ENCODE measurements at regions not wholly inside any gene's neighbourhood (a gene's known extent, or its start where the extent isn't known, plus 50 kb on each side); places are given as distances from the start of the nearest gene placed in this dataset.

GRCh38 chr21:18940791-18941190 lies 537.2 kb upstream of the TMPRSS15 start:
- no peak for TF ChIP-seq POLR2AphosphoS5 (IDR thresholded peaks at IDR 0.05)
- TF ChIP-seq POLR2A (IDR thresholded peaks at IDR 0.05) = no peak
- no peak for TF ChIP-seq CTCF (IDR thresholded peaks at IDR 0.05)

Measured in gastroesophageal sphincter (tissue), 3 donors.